GM12878 (cell line): ENCODE measurements at regions not wholly inside any gene's neighbourhood (a gene's known extent, or its start where the extent isn't known, plus 50 kb on each side); places are given as distances from the start of the nearest gene placed in this dataset.

Experiments
- ATAC-seq: fragments of 200-7000 bp; cut with Tn5 transposase; 3 replicates; pipeline ENCODE4 v1.9.1; 2020; ENCODE audit warnings: mild to moderate bottlenecking, moderate library complexity
- BruUV-seq: library from RNA; stranded (reverse); fragments of 400-500 nt; replicated peaks from 2 replicates; lab custom pipeline; 2021; lab: Mats Ljungman, UMichigan
- CTCF ChIA-PET: fragments of 300-600 bp; sonication (Branson Sonifier 250); formaldehyde crosslinking; extraction: SDS; loops from one replicate; lab custom pipeline; 2021; ENCODE audit warnings: inconsistent platforms; lab: Yijun Ruan, JAX
- POLR2A ChIA-PET: fragments of 350-600 bp; formaldehyde crosslinking; extraction: SDS; loops from one replicate; lab custom pipeline; 2021; ENCODE audit warnings: inconsistent platforms; lab: Charles Lee
- RAD21 ChIA-PET: fragments of 300-600 bp; sonication (Branson Sonifier 250); formaldehyde crosslinking; loops from one replicate; lab custom pipeline; 2023; ENCODE audit warnings: antibody characterized with exemption; ENCODE audit not compliant: unreplicated experiment; lab: Charles Lee
- SMC1A ChIA-PET: fragments of 300-600 bp; sonication (Branson Sonifier 250); formaldehyde crosslinking; loops from one replicate; lab custom pipeline; 2023; ENCODE audit not compliant: unreplicated experiment, uncharacterized antibody; lab: Charles Lee
- DNase-seq: peaks from one replicate; pipeline ENCODE4 v3.0.0-alpha.2; 2011; ENCODE audit warnings: low read depth, low spot score
- FAIRE-seq: peaks from 3 replicates; lab custom pipeline; 2011; peaks lifted over from hg19 to GRCh38; lab: Jason Lieb, UNC
- H2AFZ ChIP-seq: 2 replicates; pipeline ENCODE4 v1.6.0; 2011; ENCODE audit warnings: low read depth, low read length, control low read depth; ENCODE audit not compliant: control insufficient read depth
- H3K27ac ChIP-seq: 2 replicates; pipeline ENCODE4 v1.5.1; 2011; ENCODE audit warnings: control low read depth; ENCODE audit not compliant: control insufficient read depth, insufficient read depth
- H3K27me3 ChIP-seq, 2 experiments: replicated peaks in 1 of 2; 2 replicates each; pipeline versions ENCODE4 v1.6.0 to v1.6.1; 2011; ENCODE audit warnings: low read length in 1 of 2; ENCODE audit not compliant: control insufficient read depth in 2 of 2, insufficient read depth in 2 of 2
- H3K36me3 ChIP-seq, 2 experiments: 2 replicates each; pipeline ENCODE4 v1.5.1; 2011; ENCODE audit warnings: low read length in 1 of 2; ENCODE audit not compliant: control insufficient read depth in 2 of 2, insufficient read depth in 2 of 2
- H3K4me1 ChIP-seq: 2 replicates; pipeline ENCODE4 v1.6.1; 2011; ENCODE audit warnings: mild to moderate bottlenecking, low read length, moderate library complexity, mixed read lengths; ENCODE audit not compliant: control insufficient read depth, insufficient read depth
- H3K4me2 ChIP-seq: 2 replicates; pipeline ENCODE4 v1.6.0; 2011; ENCODE audit warnings: control low read depth; ENCODE audit not compliant: control insufficient read depth, insufficient read depth
- H3K4me3 ChIP-seq: fragments of 200-600 bp; sonication (generic); 2 replicates; pipeline ENCODE4 v1.5.1; 2016
- H3K79me2 ChIP-seq: 2 replicates; pipeline ENCODE4 v1.6.0; 2011; ENCODE audit warnings: low read length; ENCODE audit not compliant: control insufficient read depth, insufficient read depth
- H3K9ac ChIP-seq: 2 replicates; pipeline ENCODE4 v1.8.0; 2011; ENCODE audit warnings: low read length, control low read depth, mixed read lengths; ENCODE audit not compliant: control insufficient read depth, insufficient read depth
- H3K9me3 ChIP-seq: replicated peaks from 3 replicates; pipeline ENCODE4 v1.5.1; 2011; ENCODE audit warnings: mild to moderate bottlenecking, low read length; ENCODE audit not compliant: control insufficient read depth, insufficient read depth
- H4K20me1 ChIP-seq: 2 replicates; pipeline ENCODE4 v1.6.0; 2011; ENCODE audit not compliant: control insufficient read depth, insufficient read depth
- BRCA1 ChIP-seq: IDR thresholded peaks from 2 replicates; pipeline ENCODE4 v1.6.1; 2011; ENCODE audit warnings: low read depth, low read length, improper control_type of control experiment
- JUNB ChIP-seq: IDR thresholded peaks from 2 replicates; pipeline ENCODE4 v1.6.1; 2016; ENCODE audit warnings: antibody characterized with exemption, mild to moderate bottlenecking
- KDM1A ChIP-seq: fragments of 200-600 bp; sonication (generic); IDR thresholded peaks from 2 replicates; pipeline ENCODE4 v1.6.1; 2016; ENCODE audit warnings: borderline replicate concordance
- MTA3 ChIP-seq: IDR thresholded peaks from 2 replicates; pipeline ENCODE4 v1.6.1; 2012; ENCODE audit warnings: low read length, inconsistent platforms, borderline replicate concordance
- MXI1 ChIP-seq: fragments of 150-350 bp; IDR thresholded peaks from 2 replicates; pipeline ENCODE4 v1.6.1; 2011; ENCODE audit warnings: low read depth, mild to moderate bottlenecking, inconsistent platforms, low read length, improper control_type of control experiment
- MYC ChIP-seq: IDR thresholded peaks from 2 replicates; pipeline ENCODE4 v1.6.1; 2011; ENCODE audit warnings: mild to moderate bottlenecking, low read length, moderate library complexity, inconsistent platforms; ENCODE audit not compliant: insufficient read depth, insufficient replicate concordance, insufficient read length, severe bottlenecking
- NFXL1 ChIP-seq: fragments of 450-650 bp; IDR thresholded peaks from 2 replicates; pipeline ENCODE4 v1.6.1; 2017; ENCODE audit warnings: antibody characterized with exemption, mild to moderate bottlenecking, borderline replicate concordance
- POLR2AphosphoS5 ChIP-seq: IDR thresholded peaks from 2 replicates; pipeline ENCODE4 v1.6.1; 2011; ENCODE audit warnings: mild to moderate bottlenecking, low read length, inconsistent platforms
- RELA ChIP-seq: fragments of 450-650 bp; IDR thresholded peaks from 2 replicates; pipeline ENCODE4 v1.8.0; 2014; ENCODE audit warnings: borderline replicate concordance; ENCODE audit not compliant: partially characterized antibody
- YBX1 ChIP-seq: fragments of 450-650 bp; IDR thresholded peaks from 2 replicates; pipeline ENCODE4 v1.6.1; 2016; ENCODE audit warnings: antibody characterized with exemption
- ZSCAN29 ChIP-seq: fragments of 450-650 bp; IDR thresholded peaks from 2 replicates; pipeline ENCODE4 v1.6.1; 2017; ENCODE audit warnings: mild to moderate bottlenecking, moderate library complexity
- WGBS: methylation state at CpG from one replicate; pipeline ENCODE4 v1.1.6; 2016; ENCODE audit warnings: low lambda C conversion rate; ENCODE audit not compliant: insufficient replicate concordance, insufficient coverage; ENCODE audit errors: missing lambda C conversion rate; 5-methylcytosine and 5-hydroxymethylcytosine counted together
- in situ Hi-C: fragments of 300-500 bp; cut with MboI; formaldehyde crosslinking; loops from 9 replicates; pipeline ENCODE4 v1.14.3; 2018; ENCODE audit warnings: mixed read lengths
- intact Hi-C: fragments of 100-400 bp; cut with micrococcal nuclease; formaldehyde crosslinking; loops from one replicate; pipeline ENCODE4 v1.14.2; 2022; ENCODE audit not compliant: unreplicated experiment
- TF ChIP-seq, protein P1 (sequence below): IDR thresholded peaks from 2 replicates; pipeline ENCODE4 v1.6.1; 2012; ENCODE audit warnings: improper control_type of control experiment, low read depth, low read length; ENCODE audit not compliant: insufficient replicate concordance
- TF ChIP-seq, protein P2 (sequence below): IDR thresholded peaks from 2 replicates; pipeline ENCODE4 v1.6.1; 2012; ENCODE audit warnings: low read length, inconsistent platforms

DNA sequence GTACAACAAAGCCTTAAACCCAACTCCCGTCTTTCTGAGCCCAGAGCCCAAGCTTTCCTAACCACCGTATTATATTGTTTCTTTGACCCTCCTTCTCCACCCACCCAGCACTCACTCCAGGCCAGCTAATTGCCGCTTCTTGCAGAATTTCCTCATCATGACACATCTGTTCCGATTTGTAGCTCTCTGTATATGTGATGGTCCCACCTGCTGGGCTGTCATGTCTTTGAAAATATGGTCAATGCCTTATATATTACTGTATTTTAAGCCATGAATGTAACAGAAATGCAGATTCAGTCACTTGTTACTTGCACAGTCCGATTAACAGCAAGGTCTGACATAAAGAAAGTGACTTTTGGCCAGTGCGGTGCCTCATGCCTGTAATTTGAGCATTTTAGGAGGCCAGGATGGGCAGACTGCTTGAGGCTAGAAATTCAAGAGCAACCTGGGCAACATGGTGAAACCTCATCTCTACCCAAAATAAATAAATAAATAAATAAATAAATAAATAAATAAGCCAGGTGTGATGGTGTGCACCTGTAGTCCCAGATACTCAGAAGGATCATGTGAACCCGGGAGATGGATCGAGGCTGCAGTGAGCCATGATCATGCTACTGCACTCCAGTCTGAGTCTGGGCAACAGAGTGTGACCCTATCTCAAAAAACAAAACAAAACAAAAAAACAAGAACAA is 359.8 kb downstream of the ATP23 start:
- intact Hi-C loops = no loop called here
- FAIRE-seq (no peak), DNase-seq (no peak)
- no peaks in the 10 kb centered on the region for H4K20me1 ChIP-seq
- H3K4me2 ChIP-seq = no peak overlapping the region
- ChIA-PET SMC1A (interaction anchor here (1.5 kb wide), 1 partner anchor 11 kb away, joined by 5 read pairs; no protein-coding TSS in a partner anchor), CTCF (no interaction called here), RAD21 (no interaction called here), POLR2A (no interaction called here)
- no peak overlapping the region for H3K4me3 ChIP-seq
- no peaks in the 10 kb centered on the region; a peak in 1 of 4 replicates for H3K27me3 ChIP-seq
- no peak overlapping the region for H2AFZ ChIP-seq
- 40% methylated on average over 8 of the region's 8 CpGs for WGBS
- H3K27ac ChIP-seq = no peak overlapping the region
- H3K9me3 ChIP-seq = no peaks in the 10 kb centered on the region
- H3K79me2 ChIP-seq = no peaks in the 10 kb centered on the region
- H3K4me1 ChIP-seq = no peaks in the 10 kb centered on the region
- H3K36me3 ChIP-seq = no peaks in the 10 kb centered on the region
- in situ Hi-C loops = loop anchor here (25.0 kb wide), 1 partner anchor 89 kb away; no protein-coding TSS in a partner anchor
- TF ChIP-seq POLR2AphosphoS5 = no peak
- no peak for TF ChIP-seq YBX1
- TF ChIP-seq, protein P1, sequence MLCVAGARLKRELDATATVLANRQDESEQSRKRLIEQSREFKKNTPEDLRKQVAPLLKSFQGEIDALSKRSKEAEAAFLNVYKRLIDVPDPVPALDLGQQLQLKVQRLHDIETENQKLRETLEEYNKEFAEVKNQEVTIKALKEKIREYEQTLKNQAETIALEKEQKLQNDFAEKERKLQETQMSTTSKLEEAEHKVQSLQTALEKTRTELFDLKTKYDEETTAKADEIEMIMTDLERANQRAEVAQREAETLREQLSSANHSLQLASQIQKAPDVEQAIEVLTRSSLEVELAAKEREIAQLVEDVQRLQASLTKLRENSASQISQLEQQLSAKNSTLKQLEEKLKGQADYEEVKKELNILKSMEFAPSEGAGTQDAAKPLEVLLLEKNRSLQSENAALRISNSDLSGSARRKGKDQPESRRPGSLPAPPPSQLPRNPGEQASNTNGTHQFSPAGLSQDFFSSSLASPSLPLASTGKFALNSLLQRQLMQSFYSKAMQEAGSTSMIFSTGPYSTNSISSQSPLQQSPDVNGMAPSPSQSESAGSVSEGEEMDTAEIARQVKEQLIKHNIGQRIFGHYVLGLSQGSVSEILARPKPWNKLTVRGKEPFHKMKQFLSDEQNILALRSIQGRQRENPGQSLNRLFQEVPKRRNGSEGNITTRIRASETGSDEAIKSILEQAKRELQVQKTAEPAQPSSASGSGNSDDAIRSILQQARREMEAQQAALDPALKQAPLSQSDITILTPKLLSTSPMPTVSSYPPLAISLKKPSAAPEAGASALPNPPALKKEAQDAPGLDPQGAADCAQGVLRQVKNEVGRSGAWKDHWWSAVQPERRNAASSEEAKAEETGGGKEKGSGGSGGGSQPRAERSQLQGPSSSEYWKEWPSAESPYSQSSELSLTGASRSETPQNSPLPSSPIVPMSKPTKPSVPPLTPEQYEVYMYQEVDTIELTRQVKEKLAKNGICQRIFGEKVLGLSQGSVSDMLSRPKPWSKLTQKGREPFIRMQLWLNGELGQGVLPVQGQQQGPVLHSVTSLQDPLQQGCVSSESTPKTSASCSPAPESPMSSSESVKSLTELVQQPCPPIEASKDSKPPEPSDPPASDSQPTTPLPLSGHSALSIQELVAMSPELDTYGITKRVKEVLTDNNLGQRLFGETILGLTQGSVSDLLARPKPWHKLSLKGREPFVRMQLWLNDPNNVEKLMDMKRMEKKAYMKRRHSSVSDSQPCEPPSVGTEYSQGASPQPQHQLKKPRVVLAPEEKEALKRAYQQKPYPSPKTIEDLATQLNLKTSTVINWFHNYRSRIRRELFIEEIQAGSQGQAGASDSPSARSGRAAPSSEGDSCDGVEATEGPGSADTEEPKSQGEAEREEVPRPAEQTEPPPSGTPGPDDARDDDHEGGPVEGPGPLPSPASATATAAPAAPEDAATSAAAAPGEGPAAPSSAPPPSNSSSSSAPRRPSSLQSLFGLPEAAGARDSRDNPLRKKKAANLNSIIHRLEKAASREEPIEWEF = no peak
- no peak for TF ChIP-seq NFXL1
- TF ChIP-seq MXI1 = no peak
- TF ChIP-seq BRCA1 = no peak
- TF ChIP-seq MYC = no peak
- TF ChIP-seq JUNB = no peak
- TF ChIP-seq, protein P2, sequence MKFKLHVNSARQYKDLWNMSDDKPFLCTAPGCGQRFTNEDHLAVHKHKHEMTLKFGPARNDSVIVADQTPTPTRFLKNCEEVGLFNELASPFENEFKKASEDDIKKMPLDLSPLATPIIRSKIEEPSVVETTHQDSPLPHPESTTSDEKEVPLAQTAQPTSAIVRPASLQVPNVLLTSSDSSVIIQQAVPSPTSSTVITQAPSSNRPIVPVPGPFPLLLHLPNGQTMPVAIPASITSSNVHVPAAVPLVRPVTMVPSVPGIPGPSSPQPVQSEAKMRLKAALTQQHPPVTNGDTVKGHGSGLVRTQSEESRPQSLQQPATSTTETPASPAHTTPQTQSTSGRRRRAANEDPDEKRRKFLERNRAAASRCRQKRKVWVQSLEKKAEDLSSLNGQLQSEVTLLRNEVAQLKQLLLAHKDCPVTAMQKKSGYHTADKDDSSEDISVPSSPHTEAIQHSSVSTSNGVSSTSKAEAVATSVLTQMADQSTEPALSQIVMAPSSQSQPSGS = no peak
- no peak for TF ChIP-seq KDM1A
- TF ChIP-seq ZSCAN29 = no peak
- TF ChIP-seq RELA = no peak
- no peak for TF ChIP-seq MTA3
- TF ChIP-seq, all 136 proteins: peak for 0
- no TSS peak for BruUV-seq
- H3K9ac ChIP-seq = no peak overlapping the region
- no peak for ATAC-seq
